K562 (cell line): ENCODE measurements at regions not wholly inside any gene's neighbourhood (a gene's known extent, or its start where the extent isn't known, plus 50 kb on each side); places are given as distances from the start of the nearest gene placed in this dataset.

Source experiments
- FOSL1 ChIP-seq: fragments of 200-800 bp; sonication (Bioruptor generic); conservative IDR thresholded peaks from 2 replicates; pipeline ENCODE4 v1.6.1; 2016; ENCODE audit warnings: missing genetic modification characterization, missing compliant biosample characterization
- HDAC1 ChIP-seq, 2 experiments: fragments of 450-650 bp; IDR thresholded peaks; 2 replicates each; pipeline ENCODE4 v1.6.1; 2016 to 2017; ENCODE audit warnings: inconsistent platforms in 1 of 2, mild to moderate bottlenecking in 1 of 2, moderate library complexity in 1 of 2
- HNRNPH1 ChIP-seq: fragments of 200-400 bp; formaldehyde crosslinking; optimal IDR thresholded peaks from 2 replicates; pipeline ENCODE3; 2017; ENCODE audit warnings: low read depth, mild to moderate bottlenecking, low read length, moderate library complexity
- JUN ChIP-seq, 2 experiments: sonication (generic) in 1 of 2; formaldehyde crosslinking in 1 of 2; IDR thresholded peaks; 2 replicates each; pipeline versions ENCODE4 v1.6.1 to v1.8.0; 2012 to 2022; ENCODE audit warnings: borderline replicate concordance in 2 of 2, mild to moderate bottlenecking in 2 of 2, improper control_type of control experiment in 1 of 2, low read depth in 1 of 2, low read length in 1 of 2, missing genetic modification reagents in 1 of 2
- KDM1A ChIP-seq, 2 experiments: fragments of 450-650 bp; IDR thresholded peaks; 2 replicates each; pipeline ENCODE4 v1.6.1; 2016; ENCODE audit warnings: mild to moderate bottlenecking in 2 of 2
- SRF ChIP-seq, 2 experiments: fragments of 250-450, 450-650 bp in 1 of 2; sonication (Bioruptor Pico) in 1 of 2; sonication (generic) in 1 of 2; formaldehyde crosslinking; IDR thresholded peaks; 2 replicates each; pipeline versions ENCODE4 v1.5.0 to v1.5.1; 2020 to 2022; ENCODE audit warnings: mild to moderate bottlenecking in 1 of 2, missing genetic modification reagents in 1 of 2
- ZNF224 ChIP-seq: sonication (generic); formaldehyde crosslinking; IDR thresholded peaks from 2 replicates; pipeline ENCODE4 v1.8.0; 2022; ENCODE audit warnings: mild to moderate bottlenecking, missing genetic modification reagents
- ZNF274 ChIP-seq: IDR thresholded peaks from 2 replicates; pipeline ENCODE4 v1.6.1; 2011; ENCODE audit warnings: low read depth, mild to moderate bottlenecking, low read length, moderate library complexity, borderline replicate concordance
- ZNF408 ChIP-seq: fragments of 250-450 bp; sonication (Bioruptor Pico); IDR thresholded peaks from 2 replicates; pipeline ENCODE4 v1.4.0; 2020; ENCODE audit warnings: low read depth, mild to moderate bottlenecking, moderate library complexity
- ZNF668 ChIP-seq: fragments of 250-450 bp; sonication (Bioruptor Pico); IDR thresholded peaks from 2 replicates; pipeline ENCODE4 v1.8.0; 2022; ENCODE audit warnings: mild to moderate bottlenecking, inconsistent platforms
- ZSCAN29 ChIP-seq: fragments of 450-650 bp; IDR thresholded peaks from 2 replicates; pipeline ENCODE4 v1.6.1; 2017
- TF ChIP-seq, protein P1 (sequence below): sonication (generic); formaldehyde crosslinking; IDR thresholded peaks from 2 replicates; pipeline ENCODE4 v1.8.0; 2023; ENCODE audit warnings: missing genetic modification reagents, mild to moderate bottlenecking, borderline replicate concordance
- TF ChIP-seq, protein P2 (sequence below): fragments of 450-650 bp; formaldehyde crosslinking; IDR thresholded peaks from 2 replicates; pipeline ENCODE4 v1.4.0; 2022; ENCODE audit warnings: missing genetic modification characterization
- TF ChIP-seq, protein P3 (sequence below): sonication (generic); formaldehyde crosslinking; IDR thresholded peaks from 2 replicates; pipeline ENCODE4 v1.8.1; 2023; ENCODE audit warnings: mild to moderate bottlenecking, missing genetic modification reagents

DNA sequence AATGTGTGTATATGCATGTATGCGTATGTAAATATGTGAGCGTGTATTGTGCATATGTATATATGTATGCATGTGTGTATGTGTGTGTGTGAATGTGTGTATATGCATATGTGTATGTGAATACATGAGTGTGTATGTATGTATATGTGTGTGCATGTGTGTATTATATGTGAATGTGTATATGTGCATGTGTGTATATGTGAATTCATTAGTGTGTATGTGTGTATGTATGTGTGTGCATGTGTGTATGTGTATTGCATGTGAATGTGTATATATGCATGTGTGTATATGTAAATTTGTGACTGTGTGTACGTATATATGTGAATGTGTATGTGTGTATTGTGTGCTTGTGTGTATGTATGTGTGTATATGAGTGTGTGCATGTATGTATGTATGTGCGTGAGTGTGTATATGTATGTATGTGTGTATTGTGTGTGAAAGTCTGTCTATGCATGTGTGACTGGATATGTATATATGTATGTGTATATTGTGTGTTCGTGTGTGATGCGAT is 455.9 kb downstream of the TYW1 start (continued):
- TF ChIP-seq, protein P1, sequence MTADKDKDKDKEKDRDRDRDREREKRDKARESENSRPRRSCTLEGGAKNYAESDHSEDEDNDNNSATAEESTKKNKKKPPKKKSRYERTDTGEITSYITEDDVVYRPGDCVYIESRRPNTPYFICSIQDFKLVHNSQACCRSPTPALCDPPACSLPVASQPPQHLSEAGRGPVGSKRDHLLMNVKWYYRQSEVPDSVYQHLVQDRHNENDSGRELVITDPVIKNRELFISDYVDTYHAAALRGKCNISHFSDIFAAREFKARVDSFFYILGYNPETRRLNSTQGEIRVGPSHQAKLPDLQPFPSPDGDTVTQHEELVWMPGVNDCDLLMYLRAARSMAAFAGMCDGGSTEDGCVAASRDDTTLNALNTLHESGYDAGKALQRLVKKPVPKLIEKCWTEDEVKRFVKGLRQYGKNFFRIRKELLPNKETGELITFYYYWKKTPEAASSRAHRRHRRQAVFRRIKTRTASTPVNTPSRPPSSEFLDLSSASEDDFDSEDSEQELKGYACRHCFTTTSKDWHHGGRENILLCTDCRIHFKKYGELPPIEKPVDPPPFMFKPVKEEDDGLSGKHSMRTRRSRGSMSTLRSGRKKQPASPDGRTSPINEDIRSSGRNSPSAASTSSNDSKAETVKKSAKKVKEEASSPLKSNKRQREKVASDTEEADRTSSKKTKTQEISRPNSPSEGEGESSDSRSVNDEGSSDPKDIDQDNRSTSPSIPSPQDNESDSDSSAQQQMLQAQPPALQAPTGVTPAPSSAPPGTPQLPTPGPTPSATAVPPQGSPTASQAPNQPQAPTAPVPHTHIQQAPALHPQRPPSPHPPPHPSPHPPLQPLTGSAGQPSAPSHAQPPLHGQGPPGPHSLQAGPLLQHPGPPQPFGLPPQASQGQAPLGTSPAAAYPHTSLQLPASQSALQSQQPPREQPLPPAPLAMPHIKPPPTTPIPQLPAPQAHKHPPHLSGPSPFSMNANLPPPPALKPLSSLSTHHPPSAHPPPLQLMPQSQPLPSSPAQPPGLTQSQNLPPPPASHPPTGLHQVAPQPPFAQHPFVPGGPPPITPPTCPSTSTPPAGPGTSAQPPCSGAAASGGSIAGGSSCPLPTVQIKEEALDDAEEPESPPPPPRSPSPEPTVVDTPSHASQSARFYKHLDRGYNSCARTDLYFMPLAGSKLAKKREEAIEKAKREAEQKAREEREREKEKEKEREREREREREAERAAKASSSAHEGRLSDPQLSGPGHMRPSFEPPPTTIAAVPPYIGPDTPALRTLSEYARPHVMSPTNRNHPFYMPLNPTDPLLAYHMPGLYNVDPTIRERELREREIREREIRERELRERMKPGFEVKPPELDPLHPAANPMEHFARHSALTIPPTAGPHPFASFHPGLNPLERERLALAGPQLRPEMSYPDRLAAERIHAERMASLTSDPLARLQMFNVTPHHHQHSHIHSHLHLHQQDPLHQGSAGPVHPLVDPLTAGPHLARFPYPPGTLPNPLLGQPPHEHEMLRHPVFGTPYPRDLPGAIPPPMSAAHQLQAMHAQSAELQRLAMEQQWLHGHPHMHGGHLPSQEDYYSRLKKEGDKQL, result no peak
- TF ChIP-seq HDAC1 (IDR thresholded peaks at IDR 0.05) (0 out of 4 replicates have a peak, but pooled peaks of 1 of the 2 experiments have one; percentile 37), ZSCAN29 (no peak), ZNF274 (no peak), KDM1A (IDR thresholded peaks at IDR 0.05) (peak in 1 of 2 experiments; percentile 62; a peak in 2 of 4 replicates), ZNF224 (CRISPR knock-in tag) (no peak), HNRNPH1 (no peak), FOSL1 (tag) (no peak), JUN (IDR thresholded peaks at IDR 0.05; ENCODE audit: borderline replicate concordance, low read depth, low read length) (no peak), JUN (CRISPR knock-in tag; IDR thresholded peaks at IDR 0.05; ENCODE audit: borderline replicate concordance) (no peak), SRF (CRISPR knock-in tag; IDR thresholded peaks at IDR 0.05) (no peak), ZNF668 (no peak), ZNF408 (CRISPR knock-in tag) (no peak)
- TF ChIP-seq, protein P2, sequence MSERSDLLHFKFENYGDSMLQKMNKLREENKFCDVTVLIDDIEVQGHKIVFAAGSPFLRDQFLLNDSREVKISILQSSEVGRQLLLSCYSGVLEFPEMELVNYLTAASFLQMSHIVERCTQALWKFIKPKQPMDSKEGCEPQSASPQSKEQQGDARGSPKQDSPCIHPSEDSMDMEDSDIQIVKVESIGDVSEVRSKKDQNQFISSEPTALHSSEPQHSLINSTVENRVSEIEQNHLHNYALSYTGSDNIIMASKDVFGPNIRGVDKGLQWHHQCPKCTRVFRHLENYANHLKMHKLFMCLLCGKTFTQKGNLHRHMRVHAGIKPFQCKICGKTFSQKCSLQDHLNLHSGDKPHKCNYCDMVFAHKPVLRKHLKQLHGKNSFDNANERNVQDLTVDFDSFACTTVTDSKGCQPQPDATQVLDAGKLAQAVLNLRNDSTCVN (CRISPR knock-in tag), result peak; percentile 71; the same call in 1 of the 2 replicates
- TF ChIP-seq, protein P3, sequence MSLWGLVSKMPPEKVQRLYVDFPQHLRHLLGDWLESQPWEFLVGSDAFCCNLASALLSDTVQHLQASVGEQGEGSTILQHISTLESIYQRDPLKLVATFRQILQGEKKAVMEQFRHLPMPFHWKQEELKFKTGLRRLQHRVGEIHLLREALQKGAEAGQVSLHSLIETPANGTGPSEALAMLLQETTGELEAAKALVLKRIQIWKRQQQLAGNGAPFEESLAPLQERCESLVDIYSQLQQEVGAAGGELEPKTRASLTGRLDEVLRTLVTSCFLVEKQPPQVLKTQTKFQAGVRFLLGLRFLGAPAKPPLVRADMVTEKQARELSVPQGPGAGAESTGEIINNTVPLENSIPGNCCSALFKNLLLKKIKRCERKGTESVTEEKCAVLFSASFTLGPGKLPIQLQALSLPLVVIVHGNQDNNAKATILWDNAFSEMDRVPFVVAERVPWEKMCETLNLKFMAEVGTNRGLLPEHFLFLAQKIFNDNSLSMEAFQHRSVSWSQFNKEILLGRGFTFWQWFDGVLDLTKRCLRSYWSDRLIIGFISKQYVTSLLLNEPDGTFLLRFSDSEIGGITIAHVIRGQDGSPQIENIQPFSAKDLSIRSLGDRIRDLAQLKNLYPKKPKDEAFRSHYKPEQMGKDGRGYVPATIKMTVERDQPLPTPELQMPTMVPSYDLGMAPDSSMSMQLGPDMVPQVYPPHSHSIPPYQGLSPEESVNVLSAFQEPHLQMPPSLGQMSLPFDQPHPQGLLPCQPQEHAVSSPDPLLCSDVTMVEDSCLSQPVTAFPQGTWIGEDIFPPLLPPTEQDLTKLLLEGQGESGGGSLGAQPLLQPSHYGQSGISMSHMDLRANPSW (CRISPR knock-in tag), result no peak
